Fibroblast of peridontal ligament (primary cell): ENCODE measurements at regions not wholly inside any gene's neighbourhood (a gene's known extent, or its start where the extent isn't known, plus 50 kb on each side); places are given as distances from the start of the nearest gene placed in this dataset.

Experiments
- DNase-seq: peaks from one replicate; pipeline ENCODE4 v3.0.0-alpha.2; 2010; ENCODE audit errors: extremely low read depth

GRCh38 chr4:124420166-124420695, 292.3 kb downstream of the ANKRD50 start:
- DNase-seq, result no peak

- peak; percentile 23 for DNase-seq
These were observed 289.4 kb downstream of the ANKRD50 start for GRCh38 chr4:124423160-124423559.

- DNase-seq, result no peak
These were observed 286.3 kb downstream of the ANKRD50 start for GRCh38 chr4:124426279-124426678.

- no peak for DNase-seq
These were observed 285.3 kb downstream of the ANKRD50 start for GRCh38 chr4:124427095-124427767.

GRCh38 chr4:124428648-124429047, 283.9 kb downstream of the ANKRD50 start:
- DNase-seq, result no peak

GRCh38 chr4:124429746-124430250, 282.7 kb downstream of the ANKRD50 start:
- DNase-seq, result no peak

GRCh38 chr4:124431653-124432192, 280.8 kb downstream of the ANKRD50 start:
- DNase-seq, result peak; percentile 45

- DNase-seq, result no peak
These were observed 280.0 kb downstream of the ANKRD50 start for GRCh38 chr4:124432500-124432899.

GRCh38 chr4:124433044-124433443, 279.5 kb downstream of the ANKRD50 start:
- no peak for DNase-seq

- DNase-seq, result no peak
These were observed 279.0 kb downstream of the ANKRD50 start for GRCh38 chr4:124433500-124433899.

- no peak for DNase-seq
These were observed 277.1 kb downstream of the ANKRD50 start for GRCh38 chr4:124435274-124435950.

- no peak for DNase-seq
These were observed 274.6 kb downstream of the ANKRD50 start for GRCh38 chr4:124437853-124438495.

- no peak for DNase-seq
These were observed 267.5 kb downstream of the ANKRD50 start for GRCh38 chr4:124445071-124445470.

GRCh38 chr4:124449881-124450280, 262.7 kb downstream of the ANKRD50 start:
- DNase-seq, result peak; percentile 52

- no peak for DNase-seq
These were observed 261.7 kb downstream of the ANKRD50 start for GRCh38 chr4:124450851-124451250.

GRCh38 chr4:124454772-124455270, 257.7 kb downstream of the ANKRD50 start:
- no peak for DNase-seq

GRCh38 chr4:124455671-124456070, 256.9 kb downstream of the ANKRD50 start:
- no peak for DNase-seq

- no peak for DNase-seq
These were observed 253.2 kb downstream of the ANKRD50 start for GRCh38 chr4:124459196-124459940.

GRCh38 chr4:124459941-124460310, 252.6 kb downstream of the ANKRD50 start:
- DNase-seq, result peak; percentile 56

GRCh38 chr4:124461592-124461991, 250.9 kb downstream of the ANKRD50 start:
- peak; percentile 16 for DNase-seq
